ENCODE measurements at regions not wholly inside any gene's neighbourhood (a gene's known extent, or its start where the extent isn't known, plus 50 kb on each side); places are given as distances from the start of the nearest gene placed in this dataset.

DNA sequence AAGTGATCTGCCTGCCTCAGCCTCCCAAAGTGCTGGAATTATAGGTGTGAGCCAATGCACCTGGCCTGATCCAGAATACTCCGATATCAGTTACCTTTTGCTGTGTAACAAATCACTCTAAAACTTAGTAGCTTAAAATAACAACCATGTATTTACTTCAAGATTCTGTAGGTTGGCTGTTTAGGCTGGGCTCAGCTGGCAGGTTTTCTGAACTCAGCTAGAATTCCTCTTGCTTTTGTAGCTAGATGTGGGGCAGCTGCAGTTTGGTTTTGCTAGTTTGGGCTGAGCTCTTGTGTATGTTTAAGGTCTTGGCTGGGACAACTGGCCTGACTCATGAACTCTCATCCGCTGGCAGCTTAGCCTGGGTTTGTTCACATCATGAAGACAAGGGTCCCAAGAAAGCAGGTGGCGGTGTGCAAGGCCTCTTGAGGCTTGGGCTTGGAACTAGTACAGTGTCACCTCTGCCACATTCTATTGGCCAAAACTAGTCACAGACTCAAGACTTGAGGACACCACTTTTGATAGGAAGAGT lies 138.3 kb upstream of the SHB start (continued):
- TF ChIP-seq, protein P1, sequence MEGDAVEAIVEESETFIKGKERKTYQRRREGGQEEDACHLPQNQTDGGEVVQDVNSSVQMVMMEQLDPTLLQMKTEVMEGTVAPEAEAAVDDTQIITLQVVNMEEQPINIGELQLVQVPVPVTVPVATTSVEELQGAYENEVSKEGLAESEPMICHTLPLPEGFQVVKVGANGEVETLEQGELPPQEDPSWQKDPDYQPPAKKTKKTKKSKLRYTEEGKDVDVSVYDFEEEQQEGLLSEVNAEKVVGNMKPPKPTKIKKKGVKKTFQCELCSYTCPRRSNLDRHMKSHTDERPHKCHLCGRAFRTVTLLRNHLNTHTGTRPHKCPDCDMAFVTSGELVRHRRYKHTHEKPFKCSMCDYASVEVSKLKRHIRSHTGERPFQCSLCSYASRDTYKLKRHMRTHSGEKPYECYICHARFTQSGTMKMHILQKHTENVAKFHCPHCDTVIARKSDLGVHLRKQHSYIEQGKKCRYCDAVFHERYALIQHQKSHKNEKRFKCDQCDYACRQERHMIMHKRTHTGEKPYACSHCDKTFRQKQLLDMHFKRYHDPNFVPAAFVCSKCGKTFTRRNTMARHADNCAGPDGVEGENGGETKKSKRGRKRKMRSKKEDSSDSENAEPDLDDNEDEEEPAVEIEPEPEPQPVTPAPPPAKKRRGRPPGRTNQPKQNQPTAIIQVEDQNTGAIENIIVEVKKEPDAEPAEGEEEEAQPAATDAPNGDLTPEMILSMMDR (IDR thresholded peaks at IDR 0.05): no peak
- TF ChIP-seq CREB1 (CRISPR knock-in tag; IDR thresholded peaks at IDR 0.05): no peak

DNA sequence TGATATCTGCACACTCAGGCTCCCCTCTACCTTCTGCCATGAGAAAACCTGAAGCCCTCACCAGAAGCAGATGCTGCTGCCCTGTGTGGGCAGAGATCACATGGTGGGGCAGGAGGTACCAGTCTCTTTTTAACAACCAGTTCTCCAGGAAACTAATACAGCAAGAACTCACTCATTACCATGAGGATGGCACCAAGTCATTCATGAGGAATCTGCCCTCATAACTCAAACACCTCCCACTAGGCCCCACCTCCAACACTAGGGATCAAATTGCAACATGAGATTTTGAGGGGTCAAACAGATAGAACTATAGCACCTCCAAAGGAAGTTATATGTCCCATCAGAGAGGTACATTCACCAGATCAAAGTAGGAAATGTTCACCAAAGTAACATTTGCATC lies 136.3 kb upstream of the SHB start:
- Mint-ChIP-seq H3K36me3 (no peaks in the 10 kb centered on the region; the same call in 1 of the 2 replicates), H3K4me3 (no peak overlapping the region), H3K4me1 (peaks cover 13% of the 10 kb centered on the region), H3K27me3 (ENCODE audit: low read depth) (peaks cover 99% of the 10 kb centered on the region), H3K9me3 (peaks cover 13% of the 10 kb centered on the region), H3K27ac (no peak overlapping the region)
- POLR2A ChIA-PET: no interaction called here
- ATAC-seq (no peak), DNase-seq (ENCODE audit: low spot score) (no peak)
- TF ChIP-seq, protein P2, sequence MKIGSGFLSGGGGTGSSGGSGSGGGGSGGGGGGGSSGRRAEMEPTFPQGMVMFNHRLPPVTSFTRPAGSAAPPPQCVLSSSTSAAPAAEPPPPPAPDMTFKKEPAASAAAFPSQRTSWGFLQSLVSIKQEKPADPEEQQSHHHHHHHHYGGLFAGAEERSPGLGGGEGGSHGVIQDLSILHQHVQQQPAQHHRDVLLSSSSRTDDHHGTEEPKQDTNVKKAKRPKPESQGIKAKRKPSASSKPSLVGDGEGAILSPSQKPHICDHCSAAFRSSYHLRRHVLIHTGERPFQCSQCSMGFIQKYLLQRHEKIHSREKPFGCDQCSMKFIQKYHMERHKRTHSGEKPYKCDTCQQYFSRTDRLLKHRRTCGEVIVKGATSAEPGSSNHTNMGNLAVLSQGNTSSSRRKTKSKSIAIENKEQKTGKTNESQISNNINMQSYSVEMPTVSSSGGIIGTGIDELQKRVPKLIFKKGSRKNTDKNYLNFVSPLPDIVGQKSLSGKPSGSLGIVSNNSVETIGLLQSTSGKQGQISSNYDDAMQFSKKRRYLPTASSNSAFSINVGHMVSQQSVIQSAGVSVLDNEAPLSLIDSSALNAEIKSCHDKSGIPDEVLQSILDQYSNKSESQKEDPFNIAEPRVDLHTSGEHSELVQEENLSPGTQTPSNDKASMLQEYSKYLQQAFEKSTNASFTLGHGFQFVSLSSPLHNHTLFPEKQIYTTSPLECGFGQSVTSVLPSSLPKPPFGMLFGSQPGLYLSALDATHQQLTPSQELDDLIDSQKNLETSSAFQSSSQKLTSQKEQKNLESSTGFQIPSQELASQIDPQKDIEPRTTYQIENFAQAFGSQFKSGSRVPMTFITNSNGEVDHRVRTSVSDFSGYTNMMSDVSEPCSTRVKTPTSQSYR (CRISPR knock-in tag; IDR thresholded peaks at IDR 0.05): no peak
- TF ChIP-seq, protein P3, sequence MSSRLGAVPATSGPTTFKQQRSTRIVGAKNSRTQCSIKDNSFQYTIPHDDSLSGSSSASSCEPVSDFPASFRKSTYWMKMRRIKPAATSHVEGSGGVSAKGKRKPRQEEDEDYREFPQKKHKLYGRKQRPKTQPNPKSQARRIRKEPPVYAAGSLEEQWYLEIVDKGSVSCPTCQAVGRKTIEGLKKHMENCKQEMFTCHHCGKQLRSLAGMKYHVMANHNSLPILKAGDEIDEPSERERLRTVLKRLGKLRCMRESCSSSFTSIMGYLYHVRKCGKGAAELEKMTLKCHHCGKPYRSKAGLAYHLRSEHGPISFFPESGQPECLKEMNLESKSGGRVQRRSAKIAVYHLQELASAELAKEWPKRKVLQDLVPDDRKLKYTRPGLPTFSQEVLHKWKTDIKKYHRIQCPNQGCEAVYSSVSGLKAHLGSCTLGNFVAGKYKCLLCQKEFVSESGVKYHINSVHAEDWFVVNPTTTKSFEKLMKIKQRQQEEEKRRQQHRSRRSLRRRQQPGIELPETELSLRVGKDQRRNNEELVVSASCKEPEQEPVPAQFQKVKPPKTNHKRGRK (CRISPR knock-in tag; IDR thresholded peaks at IDR 0.05; ENCODE audit: borderline replicate concordance): no peak
- CTCF ChIA-PET: no interaction called here

DNA sequence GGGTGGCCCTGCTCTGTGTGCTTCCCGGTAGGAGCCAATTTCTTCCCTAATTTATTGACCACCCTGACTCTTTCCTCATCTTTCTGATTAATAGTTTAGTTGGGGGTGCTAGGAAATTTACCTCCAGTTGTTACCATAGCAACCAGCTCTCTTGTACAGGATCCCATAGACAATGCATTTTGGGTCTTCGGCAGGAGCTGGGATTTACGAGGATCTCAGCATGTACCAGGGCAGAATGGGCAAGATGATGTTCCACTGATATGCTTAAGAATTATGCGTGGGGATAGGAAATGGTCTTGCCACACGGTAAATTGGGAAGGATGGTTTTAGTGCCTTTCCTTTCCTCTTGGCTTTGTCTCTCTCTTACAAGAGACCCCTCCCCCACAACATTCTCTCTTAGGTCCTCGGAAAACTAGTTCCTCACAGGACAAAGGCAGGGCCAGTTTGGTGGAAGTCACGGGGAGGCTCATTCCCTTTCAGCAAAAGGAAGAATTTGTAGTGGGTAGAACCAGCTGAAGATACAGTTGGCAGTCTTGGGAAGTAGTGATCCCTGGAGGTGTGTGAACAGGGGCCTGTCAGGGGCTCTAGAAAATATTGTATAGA lies 133.4 kb upstream of the SHB start:
- POLR2A ChIA-PET: interaction anchor here (1.0 kb wide), 1 partner anchor 9 kb away, joined by 6 read pairs; no protein-coding TSS in a partner anchor
- CTCF ChIA-PET: interaction anchor here (1.6 kb wide), 1 partner anchor 114 kb away, joined by 5 read pairs; no protein-coding TSS in a partner anchor
- Mint-ChIP-seq H3K4me1 (peaks cover 13% of the 10 kb centered on the region), H3K4me3 (no peak overlapping the region), H3K27me3 (ENCODE audit: low read depth) (peaks cover 98% of the 10 kb centered on the region), H3K36me3 (no peaks in the 10 kb centered on the region; the same call in 1 of the 2 replicates), H3K27ac (no peak overlapping the region), H3K9me3 (peaks cover 13% of the 10 kb centered on the region)
- peak; percentile 61; the same call in 1 of the 2 replicates for ATAC-seq
- no peak for TF ChIP-seq ELF4 (CRISPR knock-in tag; IDR thresholded peaks at IDR 0.05; ENCODE audit: low read depth)
- no peak for TF ChIP-seq PREB (CRISPR knock-in tag; IDR thresholded peaks at IDR 0.05; ENCODE audit: borderline replicate concordance)
- no peak for TF ChIP-seq ZNF423 (CRISPR knock-in tag; IDR thresholded peaks at IDR 0.05)
- no peak for TF ChIP-seq USF2 (CRISPR knock-in tag; IDR thresholded peaks at IDR 0.05)
- TF ChIP-seq ZSCAN18 (CRISPR knock-in tag; IDR thresholded peaks at IDR 0.05): no peak
- no peak for TF ChIP-seq OVOL2 (CRISPR knock-in tag; IDR thresholded peaks at IDR 0.05; ENCODE audit: borderline replicate concordance)
- DNase-seq (ENCODE audit: low spot score): no peak

Measured in WTC11 (cell line).